WI38 (cell line): ENCODE measurements at regions not wholly inside any gene's neighbourhood (a gene's known extent, or its start where the extent isn't known, plus 50 kb on each side); places are given as distances from the start of the nearest gene placed in this dataset.
"Not testable (repeated sequence)": the region's sequence is repeated elsewhere in the genome, so short reads cannot be mapped to it uniquely, and the experiment has no call there.

Experiments used
- H3K4me3 ChIP-seq: 2 replicates; pipeline ENCODE4 v1.5.1; 2011; ENCODE audit warnings: low read depth, mild to moderate bottlenecking, control low read depth, low read length
- TF ChIP-seq, protein P1 (sequence below): IDR thresholded peaks from 2 replicates; pipeline ENCODE4 v1.5.1; 2012; ENCODE audit warnings: low read depth, mild to moderate bottlenecking, control low read depth, low read length

DNA sequence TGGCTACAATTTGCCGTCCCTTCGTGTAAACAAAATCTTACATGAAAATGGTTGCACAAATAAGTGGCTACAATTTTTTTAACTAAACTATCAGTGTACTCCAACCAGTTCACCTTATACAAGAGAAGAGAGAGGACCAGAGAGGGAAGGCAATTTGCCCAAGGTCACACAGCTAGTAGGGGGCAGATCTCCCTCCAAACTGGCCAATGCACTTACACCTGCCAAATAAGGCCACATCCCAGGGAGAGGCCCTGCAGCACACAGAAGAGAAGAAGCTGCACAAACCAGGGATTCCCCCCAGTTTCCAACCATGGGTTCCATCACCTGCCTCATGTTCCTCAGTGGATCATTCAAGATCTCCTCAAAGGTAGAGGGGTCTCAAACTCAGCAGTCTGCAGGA is 349.9 kb downstream of the SOX9 start:
- TF ChIP-seq, protein P1, sequence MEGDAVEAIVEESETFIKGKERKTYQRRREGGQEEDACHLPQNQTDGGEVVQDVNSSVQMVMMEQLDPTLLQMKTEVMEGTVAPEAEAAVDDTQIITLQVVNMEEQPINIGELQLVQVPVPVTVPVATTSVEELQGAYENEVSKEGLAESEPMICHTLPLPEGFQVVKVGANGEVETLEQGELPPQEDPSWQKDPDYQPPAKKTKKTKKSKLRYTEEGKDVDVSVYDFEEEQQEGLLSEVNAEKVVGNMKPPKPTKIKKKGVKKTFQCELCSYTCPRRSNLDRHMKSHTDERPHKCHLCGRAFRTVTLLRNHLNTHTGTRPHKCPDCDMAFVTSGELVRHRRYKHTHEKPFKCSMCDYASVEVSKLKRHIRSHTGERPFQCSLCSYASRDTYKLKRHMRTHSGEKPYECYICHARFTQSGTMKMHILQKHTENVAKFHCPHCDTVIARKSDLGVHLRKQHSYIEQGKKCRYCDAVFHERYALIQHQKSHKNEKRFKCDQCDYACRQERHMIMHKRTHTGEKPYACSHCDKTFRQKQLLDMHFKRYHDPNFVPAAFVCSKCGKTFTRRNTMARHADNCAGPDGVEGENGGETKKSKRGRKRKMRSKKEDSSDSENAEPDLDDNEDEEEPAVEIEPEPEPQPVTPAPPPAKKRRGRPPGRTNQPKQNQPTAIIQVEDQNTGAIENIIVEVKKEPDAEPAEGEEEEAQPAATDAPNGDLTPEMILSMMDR, result no peak
- no peak overlapping the region for H3K4me3 ChIP-seq

DNA sequence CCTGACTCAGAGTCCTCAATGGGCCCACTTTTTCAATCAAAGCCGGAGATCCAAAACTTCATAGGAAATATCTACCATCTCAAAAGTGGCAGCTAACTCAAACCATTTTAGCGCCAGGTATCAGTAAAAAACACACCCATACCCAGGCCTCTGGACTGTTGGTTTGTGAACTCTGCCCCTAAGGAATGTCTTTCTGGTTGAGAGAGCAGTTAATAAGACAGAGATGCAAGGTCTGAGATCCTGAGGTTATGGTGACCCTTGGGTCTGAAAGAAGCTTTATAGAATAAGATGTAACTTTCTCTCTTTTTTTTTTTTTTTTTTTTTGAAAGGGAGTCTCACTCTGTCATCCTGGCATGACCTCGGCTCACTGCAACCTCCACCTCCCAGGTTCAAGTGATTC is 350.5 kb downstream of the SOX9 start:
- no peak overlapping the region for H3K4me3 ChIP-seq
- TF ChIP-seq, protein P1, result no peak

DNA sequence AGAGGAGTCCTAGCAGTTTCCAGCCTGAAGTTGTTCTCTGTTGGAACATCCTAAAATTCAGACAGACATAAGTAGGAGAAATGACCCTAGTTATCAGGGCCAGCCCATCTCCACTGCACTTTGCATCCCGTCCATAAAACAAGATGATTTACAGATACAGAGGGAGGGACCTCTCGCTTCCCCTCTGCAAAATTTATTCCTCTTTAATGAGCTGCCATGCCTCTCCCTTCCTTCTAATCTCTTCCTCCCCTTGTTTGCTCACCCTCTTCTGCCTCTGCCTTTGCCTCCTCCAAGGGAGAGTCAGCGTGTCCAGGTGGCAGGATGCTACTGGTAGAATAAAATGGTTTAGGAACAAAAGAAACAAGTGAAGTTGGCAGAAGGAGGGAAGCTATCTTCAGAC is 351.3 kb downstream of the SOX9 start:
- H3K4me3 ChIP-seq, result no peak overlapping the region
- TF ChIP-seq, protein P1, result no peak

DNA sequence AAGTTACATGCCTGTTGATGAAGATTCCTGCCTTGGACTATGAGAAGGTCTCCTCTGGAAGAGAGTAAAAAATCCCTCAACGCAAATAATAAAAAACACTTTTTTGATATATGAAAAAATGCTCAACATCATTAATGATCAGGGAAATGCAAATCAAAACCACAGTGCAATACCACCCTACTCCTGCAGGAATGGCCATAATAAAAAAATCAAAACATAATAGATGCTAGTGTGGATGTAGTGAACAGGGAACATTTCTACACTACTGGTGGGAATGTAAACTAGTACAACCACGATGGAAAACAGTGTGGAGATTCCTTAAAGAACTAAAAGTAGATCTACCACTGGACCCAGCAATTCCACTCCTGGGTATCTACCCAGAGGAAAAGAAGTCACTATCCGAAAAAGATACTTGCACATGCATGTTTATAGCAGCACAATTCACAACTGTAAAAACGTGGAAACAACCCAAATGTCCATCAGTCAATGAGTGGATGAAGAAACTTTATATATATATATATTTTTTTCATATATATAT is 352.1 kb downstream of the SOX9 start:
- H3K4me3 ChIP-seq, result not testable (repeated sequence)

DNA sequence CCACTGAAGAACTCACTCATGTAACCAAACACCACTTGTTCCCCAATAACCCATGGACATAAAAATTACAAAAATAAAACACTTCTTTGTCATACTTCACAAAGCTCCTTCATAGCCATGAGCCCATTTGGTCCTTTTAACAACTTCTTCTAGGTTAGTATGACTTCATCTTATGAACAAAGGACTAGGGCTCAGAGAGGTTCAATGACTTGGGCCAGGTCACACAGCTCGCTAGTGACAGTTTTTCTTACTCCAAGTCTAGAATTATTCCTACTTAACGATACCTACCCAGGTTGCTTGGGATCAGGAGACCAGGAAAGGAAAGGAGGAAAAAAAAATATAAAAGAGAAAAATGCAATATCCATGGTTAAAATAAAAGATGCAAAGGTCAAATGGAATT is 353.4 kb downstream of the SOX9 start:
- TF ChIP-seq, protein P1, result no peak
- H3K4me3 ChIP-seq, result no peak overlapping the region

DNA sequence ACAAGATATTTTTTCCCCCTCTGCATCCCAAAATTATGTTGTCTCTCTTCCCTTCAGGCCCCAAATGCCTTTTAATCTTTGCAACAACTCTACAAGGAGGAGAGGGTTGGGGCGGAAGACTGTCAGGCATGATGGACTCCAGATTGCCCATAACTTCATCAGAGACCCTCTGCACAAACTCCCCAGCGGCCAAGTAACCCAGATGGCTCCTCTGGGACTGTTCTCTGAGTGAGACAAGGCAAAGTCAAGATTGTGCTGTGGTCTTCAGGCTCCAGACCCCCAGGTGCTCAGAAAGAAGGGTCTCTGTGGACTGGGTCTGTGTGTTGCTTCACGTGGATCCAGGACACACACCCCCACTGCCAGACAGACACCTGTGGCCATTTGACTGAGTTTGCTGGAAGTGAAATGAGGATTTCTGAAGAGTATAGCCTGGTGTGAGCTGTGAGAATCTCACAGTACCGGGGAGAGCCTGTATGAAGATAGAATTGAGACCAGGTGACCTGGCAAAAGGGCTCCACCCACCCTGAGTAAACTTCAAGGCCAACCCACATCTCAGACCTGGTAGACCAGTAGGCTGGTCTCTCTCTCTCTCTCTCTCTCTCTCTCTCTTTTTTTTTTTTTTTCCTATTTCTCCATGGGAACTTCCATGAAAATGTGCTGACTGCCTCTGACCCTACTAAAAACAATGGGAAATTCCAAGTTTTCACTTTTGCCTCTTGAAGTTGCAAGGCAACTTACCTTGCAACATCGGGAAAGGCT is 354.1 kb downstream of the SOX9 start:
- no peak overlapping the region for H3K4me3 ChIP-seq
- TF ChIP-seq, protein P1, result no peak

DNA sequence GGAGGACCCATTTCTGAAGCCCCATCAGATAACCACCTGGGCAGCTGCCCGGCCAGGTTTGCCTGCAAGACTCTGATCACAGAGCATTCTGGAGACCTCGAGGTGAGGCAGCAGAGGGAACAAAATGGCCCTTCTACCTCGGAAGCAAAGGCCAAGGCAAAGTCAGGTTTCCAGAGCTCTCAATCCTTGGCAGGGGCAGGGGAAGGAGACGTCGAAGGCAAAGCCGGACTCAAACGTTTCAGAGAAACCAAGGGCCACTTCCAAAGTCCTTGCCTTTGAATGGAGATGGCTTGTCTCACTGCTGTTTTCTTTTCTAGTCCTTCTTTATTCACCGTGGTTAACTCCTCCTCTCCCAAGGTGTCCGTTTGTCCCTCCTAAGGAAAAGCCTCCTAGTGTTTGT is 355.3 kb downstream of the SOX9 start:
- H3K4me3 ChIP-seq, result no peak overlapping the region
- TF ChIP-seq, protein P1, result no peak

DNA sequence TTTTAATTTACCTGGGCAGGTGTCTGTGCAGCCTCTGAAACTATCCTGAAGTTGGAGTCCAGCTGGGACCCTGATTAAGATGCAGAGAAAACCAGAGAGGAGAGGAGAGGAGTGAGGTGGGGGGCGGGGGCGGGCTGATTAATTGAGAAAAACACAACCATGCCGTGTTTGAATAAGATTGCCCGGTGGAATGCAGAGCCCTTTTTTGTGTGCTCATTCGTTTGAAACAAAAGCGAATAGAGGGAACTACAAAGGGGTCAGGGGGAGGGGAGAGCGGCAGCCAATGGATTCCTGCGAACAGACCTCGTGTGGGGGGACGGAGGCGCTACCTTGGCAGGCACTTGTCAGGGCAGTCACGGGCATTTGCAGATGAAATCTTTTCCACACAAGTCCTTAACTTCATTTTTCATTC is 355.8 kb downstream of the SOX9 start:
- TF ChIP-seq, protein P1, result no peak
- H3K4me3 ChIP-seq, result no peak overlapping the region
